NCI-H2227 (cell line): ENCODE measurements at regions not wholly inside any gene's neighbourhood (a gene's known extent, or its start where the extent isn't known, plus 50 kb on each side); places are given as distances from the start of the nearest gene placed in this dataset.

Experiments
- DNase-seq: peaks from one replicate; lab custom pipeline; 2025; ENCODE audit not compliant: unreplicated experiment; lab: John Stamatoyannopoulos, UW

GRCh38 chr7:38002689-38003088 lies 82.2 kb downstream of the EPDR1 start:
- no peak for DNase-seq

- no peak for DNase-seq
These were observed 86.1 kb downstream of the EPDR1 start for GRCh38 chr7:38006559-38006958.

- DNase-seq: no peak
These were observed 86.7 kb downstream of the EPDR1 start for GRCh38 chr7:38007096-38007495.

GRCh38 chr7:38013246-38013645 lies 92.8 kb downstream of the EPDR1 start:
- no peak for DNase-seq

- no peak for DNase-seq
These were observed 96.1 kb downstream of the EPDR1 start for GRCh38 chr7:38016567-38016966.

GRCh38 chr7:38017320-38017719 lies 96.9 kb downstream of the EPDR1 start:
- no peak for DNase-seq

GRCh38 chr7:38020121-38020785 lies 99.8 kb downstream of the EPDR1 start:
- DNase-seq: no peak

- no peak for DNase-seq
These were observed 101.5 kb downstream of the EPDR1 start for GRCh38 chr7:38021892-38022291.

- DNase-seq: no peak
These were observed 105.4 kb downstream of the EPDR1 start for GRCh38 chr7:38025815-38026214.

GRCh38 chr7:38027884-38028455 lies 107.5 kb downstream of the EPDR1 start:
- no peak for DNase-seq

- DNase-seq: no peak
These were observed 113.8 kb downstream of the EPDR1 start for GRCh38 chr7:38034062-38034908.

- no peak for DNase-seq
These were observed 120.4 kb downstream of the EPDR1 start for GRCh38 chr7:38040831-38041230.

- DNase-seq: no peak
These were observed 128.4 kb upstream of the STARD3NL start for GRCh38 chr7:38049679-38050078.

- no peak for DNase-seq
These were observed 126.7 kb upstream of the STARD3NL start for GRCh38 chr7:38051311-38051710.

- DNase-seq: no peak
These were observed 126.3 kb upstream of the STARD3NL start for GRCh38 chr7:38051786-38052185.

GRCh38 chr7:38052786-38053185 lies 125.3 kb upstream of the STARD3NL start:
- DNase-seq: no peak

- DNase-seq: no peak
These were observed 123.8 kb upstream of the STARD3NL start for GRCh38 chr7:38054199-38054598.

- no peak for DNase-seq
These were observed 120.2 kb upstream of the STARD3NL start for GRCh38 chr7:38057829-38058228.

- no peak for DNase-seq
These were observed 117.9 kb upstream of the STARD3NL start for GRCh38 chr7:38060116-38060515.

- no peak for DNase-seq
These were observed 117.4 kb upstream of the STARD3NL start for GRCh38 chr7:38060637-38061036.

- no peak for DNase-seq
These were observed 111.7 kb upstream of the STARD3NL start for GRCh38 chr7:38066391-38066790.

- no peak for DNase-seq
These were observed 109.6 kb upstream of the STARD3NL start for GRCh38 chr7:38068461-38068860.
